ENCODE measurements at regions not wholly inside any gene's neighbourhood (a gene's known extent, or its start where the extent isn't known, plus 50 kb on each side); places are given as distances from the start of the nearest gene placed in this dataset.

DNA sequence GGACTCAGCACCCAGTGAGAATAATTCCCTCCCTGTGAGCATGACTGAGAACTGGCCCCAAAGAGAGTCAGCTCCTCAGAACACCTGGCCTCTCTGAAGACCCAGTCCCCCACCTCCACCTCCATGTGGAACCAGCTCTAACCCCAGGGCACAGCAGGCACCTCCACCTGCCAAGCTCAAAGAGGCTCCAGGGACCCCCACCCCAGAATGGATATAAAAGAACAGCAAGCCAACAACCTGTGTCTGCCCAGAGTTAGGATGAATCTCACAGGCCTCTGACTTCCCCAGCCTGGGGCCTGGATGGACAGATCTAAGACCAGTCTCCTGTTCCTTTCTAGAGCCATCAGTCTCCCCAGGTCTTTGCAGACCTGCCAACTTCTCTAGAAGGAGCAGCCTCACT, 498.5 kb downstream of the EIPR1 start:
- no peak overlapping the region for H3K27ac Mint-ChIP-seq (ENCODE audit: unreplicated experiment)
- H3K4me3 Mint-ChIP-seq (ENCODE audit: unreplicated experiment), result no peak overlapping the region
- no peak for DNase-seq
- TF ChIP-seq, protein P1, sequence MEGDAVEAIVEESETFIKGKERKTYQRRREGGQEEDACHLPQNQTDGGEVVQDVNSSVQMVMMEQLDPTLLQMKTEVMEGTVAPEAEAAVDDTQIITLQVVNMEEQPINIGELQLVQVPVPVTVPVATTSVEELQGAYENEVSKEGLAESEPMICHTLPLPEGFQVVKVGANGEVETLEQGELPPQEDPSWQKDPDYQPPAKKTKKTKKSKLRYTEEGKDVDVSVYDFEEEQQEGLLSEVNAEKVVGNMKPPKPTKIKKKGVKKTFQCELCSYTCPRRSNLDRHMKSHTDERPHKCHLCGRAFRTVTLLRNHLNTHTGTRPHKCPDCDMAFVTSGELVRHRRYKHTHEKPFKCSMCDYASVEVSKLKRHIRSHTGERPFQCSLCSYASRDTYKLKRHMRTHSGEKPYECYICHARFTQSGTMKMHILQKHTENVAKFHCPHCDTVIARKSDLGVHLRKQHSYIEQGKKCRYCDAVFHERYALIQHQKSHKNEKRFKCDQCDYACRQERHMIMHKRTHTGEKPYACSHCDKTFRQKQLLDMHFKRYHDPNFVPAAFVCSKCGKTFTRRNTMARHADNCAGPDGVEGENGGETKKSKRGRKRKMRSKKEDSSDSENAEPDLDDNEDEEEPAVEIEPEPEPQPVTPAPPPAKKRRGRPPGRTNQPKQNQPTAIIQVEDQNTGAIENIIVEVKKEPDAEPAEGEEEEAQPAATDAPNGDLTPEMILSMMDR (IDR thresholded peaks at IDR 0.05; ENCODE audit: partially characterized antibody, unreplicated experiment), result no peak
- peaks cover 14% of the 10 kb centered on the region for H3K36me3 Mint-ChIP-seq (ENCODE audit: unreplicated experiment)
- H3K27me3 Mint-ChIP-seq (ENCODE audit: unreplicated experiment), result peaks cover 2% of the 10 kb centered on the region
- H3K9me3 Mint-ChIP-seq (ENCODE audit: unreplicated experiment), result peaks cover 10% of the 10 kb centered on the region
- peaks cover 8% of the 10 kb centered on the region for H3K4me1 Mint-ChIP-seq (ENCODE audit: low read depth, unreplicated experiment)

DNA sequence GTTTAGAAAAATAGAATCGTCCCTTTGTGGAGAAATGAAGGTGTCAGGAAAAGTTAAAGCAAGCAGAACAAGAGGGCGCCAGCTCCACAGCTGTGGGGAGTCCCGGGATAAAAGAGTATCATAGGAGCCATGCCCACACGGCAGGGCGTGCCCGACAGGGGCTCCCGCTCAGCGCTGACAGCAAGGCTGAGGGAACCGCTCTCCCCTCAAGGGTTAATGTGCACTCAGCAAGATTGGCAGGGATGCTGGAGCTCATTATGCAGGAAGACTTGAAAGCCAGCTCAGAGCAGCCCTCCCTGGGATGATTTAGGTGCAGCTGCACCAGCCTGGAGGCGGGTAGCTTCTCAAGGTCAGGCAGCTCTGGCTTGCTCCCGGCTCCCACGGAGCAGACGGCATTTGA, 500.2 kb downstream of the EIPR1 start:
- Mint-ChIP-seq H3K36me3 (ENCODE audit: unreplicated experiment) (peaks cover 3% of the 10 kb centered on the region), H3K9me3 (ENCODE audit: unreplicated experiment) (peaks cover 5% of the 10 kb centered on the region), H3K27me3 (ENCODE audit: unreplicated experiment) (no peaks in the 10 kb centered on the region), H3K4me1 (ENCODE audit: low read depth, unreplicated experiment) (peaks cover 10% of the 10 kb centered on the region), H3K27ac (ENCODE audit: unreplicated experiment) (no peak overlapping the region), H3K4me3 (ENCODE audit: unreplicated experiment) (no peak overlapping the region)
- TF ChIP-seq, protein P1 (IDR thresholded peaks at IDR 0.05; ENCODE audit: partially characterized antibody, unreplicated experiment), result no peak
- DNase-seq, result no peak

DNA sequence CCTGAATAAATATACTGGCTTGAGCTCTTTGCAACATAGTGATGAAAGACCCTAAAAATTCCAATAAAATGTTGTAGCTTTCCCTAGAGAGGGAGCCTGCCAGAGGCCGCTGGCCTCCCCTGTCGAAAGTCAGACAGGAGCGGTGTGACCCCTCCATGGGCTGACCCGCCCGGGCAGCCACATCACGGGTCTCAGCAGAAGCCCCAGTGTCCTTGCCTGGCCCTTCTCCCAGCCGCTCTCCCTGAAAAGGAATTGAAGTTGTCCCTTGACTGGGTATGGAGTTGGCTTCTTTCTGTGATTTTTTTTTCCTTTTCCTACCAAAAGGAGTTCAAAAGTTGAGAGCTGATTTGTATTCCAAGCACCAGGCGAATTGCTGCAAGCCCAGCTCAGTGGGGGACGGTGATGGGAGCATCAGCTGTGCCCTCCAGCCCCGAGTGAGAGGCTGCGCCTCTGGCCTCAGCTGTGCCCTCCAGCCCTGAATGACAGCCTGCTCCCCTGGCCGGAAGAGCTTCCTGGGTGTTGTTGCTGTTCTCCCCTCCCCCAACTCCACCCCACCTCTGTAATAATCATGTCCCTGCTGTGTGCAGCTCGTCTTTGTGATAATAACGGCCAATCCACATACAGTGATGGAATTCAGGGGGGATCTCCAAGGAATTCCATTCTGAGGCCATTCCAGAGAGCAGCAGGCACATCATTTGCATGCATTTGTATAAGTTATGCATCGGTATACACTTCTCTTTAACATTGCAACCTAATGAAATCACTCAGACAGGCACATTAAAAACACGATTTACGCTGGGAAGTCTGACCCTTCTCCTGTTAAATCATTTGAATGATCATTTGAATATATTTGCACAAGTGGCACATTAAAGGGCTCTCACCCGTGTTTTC, 501.0 kb downstream of the EIPR1 start:
- H3K9me3 Mint-ChIP-seq (ENCODE audit: unreplicated experiment), result peaks cover 5% of the 10 kb centered on the region
- H3K4me1 Mint-ChIP-seq (ENCODE audit: low read depth, unreplicated experiment), result peaks cover 10% of the 10 kb centered on the region
- no peak overlapping the region for H3K4me3 Mint-ChIP-seq (ENCODE audit: unreplicated experiment)
- peak; percentile 40 for DNase-seq
- no peaks in the 10 kb centered on the region for H3K36me3 Mint-ChIP-seq (ENCODE audit: unreplicated experiment)
- TF ChIP-seq, protein P1 (IDR thresholded peaks at IDR 0.05; ENCODE audit: partially characterized antibody, unreplicated experiment), result no peak
- no peaks in the 10 kb centered on the region for H3K27me3 Mint-ChIP-seq (ENCODE audit: unreplicated experiment)
- H3K27ac Mint-ChIP-seq (ENCODE audit: unreplicated experiment), result no peak overlapping the region

DNA sequence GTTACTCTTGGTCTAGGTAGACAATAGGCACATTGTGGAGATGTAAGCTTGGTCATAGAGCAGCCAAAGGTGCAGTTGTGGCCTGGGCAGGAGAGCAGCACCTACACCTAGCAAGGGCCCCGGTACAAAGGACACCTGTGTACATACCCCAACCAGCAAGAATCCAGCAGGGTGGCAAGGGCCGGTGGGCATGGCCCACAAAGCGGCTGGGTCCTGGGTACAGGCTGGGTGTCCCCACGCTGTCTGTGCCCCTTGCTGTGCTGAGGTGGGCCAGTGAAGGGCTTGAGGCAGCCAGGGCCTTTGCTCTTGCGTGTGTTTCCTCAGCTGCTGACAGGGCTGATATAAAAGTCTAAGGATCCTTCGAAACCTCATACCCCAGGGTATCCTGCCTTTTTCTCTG, 501.8 kb downstream of the EIPR1 start:
- peaks cover 16% of the 10 kb centered on the region for H3K4me1 Mint-ChIP-seq (ENCODE audit: low read depth, unreplicated experiment)
- H3K4me3 Mint-ChIP-seq (ENCODE audit: unreplicated experiment), result no peak overlapping the region
- no peaks in the 10 kb centered on the region for H3K27me3 Mint-ChIP-seq (ENCODE audit: unreplicated experiment)
- H3K9me3 Mint-ChIP-seq (ENCODE audit: unreplicated experiment), result peaks cover 5% of the 10 kb centered on the region
- H3K36me3 Mint-ChIP-seq (ENCODE audit: unreplicated experiment), result no peaks in the 10 kb centered on the region
- DNase-seq, result no peak
- TF ChIP-seq, protein P1 (IDR thresholded peaks at IDR 0.05; ENCODE audit: partially characterized antibody, unreplicated experiment), result no peak
- no peak overlapping the region for H3K27ac Mint-ChIP-seq (ENCODE audit: unreplicated experiment)

DNA sequence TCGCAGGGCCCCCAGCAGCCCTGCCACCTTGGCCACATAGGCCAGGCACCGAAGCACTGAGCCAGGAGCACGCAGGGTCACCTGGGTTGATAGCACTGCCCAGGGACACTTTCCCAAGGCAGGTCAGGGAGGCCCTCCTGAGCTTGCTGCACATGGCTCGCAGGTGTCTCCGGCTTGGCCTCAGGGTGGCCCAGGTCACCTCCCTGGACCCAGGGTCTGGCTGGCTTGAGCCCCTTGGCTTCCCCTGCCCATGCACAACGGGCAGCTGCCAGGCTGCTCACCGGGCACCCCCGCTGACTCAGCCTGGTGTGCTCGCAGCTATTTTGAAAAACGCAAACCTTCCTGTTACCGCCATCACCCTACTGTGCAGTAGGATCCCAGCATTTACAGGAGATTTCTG, 502.3 kb downstream of the EIPR1 start:
- peaks cover 16% of the 10 kb centered on the region for H3K4me1 Mint-ChIP-seq (ENCODE audit: low read depth, unreplicated experiment)
- no peaks in the 10 kb centered on the region for H3K36me3 Mint-ChIP-seq (ENCODE audit: unreplicated experiment)
- TF ChIP-seq, protein P1 (IDR thresholded peaks at IDR 0.05; ENCODE audit: partially characterized antibody, unreplicated experiment), result no peak
- DNase-seq, result no peak
- H3K27ac Mint-ChIP-seq (ENCODE audit: unreplicated experiment), result no peak overlapping the region
- no peaks in the 10 kb centered on the region for H3K27me3 Mint-ChIP-seq (ENCODE audit: unreplicated experiment)
- H3K9me3 Mint-ChIP-seq (ENCODE audit: unreplicated experiment), result peaks cover 5% of the 10 kb centered on the region
- H3K4me3 Mint-ChIP-seq (ENCODE audit: unreplicated experiment), result no peak overlapping the region

All from glutamatergic neuron (in vitro differentiated cells).